CD4-positive, alpha-beta T cell treated with Interleukin-6 at 100 ng/mL for 8 hours (primary cell): ENCODE measurements at regions not wholly inside any gene's neighbourhood (a gene's known extent, or its start where the extent isn't known, plus 50 kb on each side); places are given as distances from the start of the nearest gene placed in this dataset.
"Not testable (repeated sequence)": the region's sequence is repeated elsewhere in the genome, so short reads cannot be mapped to it uniquely, and the experiment has no call there.

ENCODE experiments used
- DNase-seq: peaks from one replicate; pipeline ENCODE4 v3.0.0-alpha.2; 2020; ENCODE audit warnings: mixed read lengths, low spot score

- DNase-seq = no peak
These were observed 104.1 kb upstream of the ZNF462 start for GRCh38 chr9:106758911-106759310.

- DNase-seq = no peak
These were observed 101.5 kb upstream of the ZNF462 start for GRCh38 chr9:106761493-106761892.

- no peak for DNase-seq
These were observed 96.3 kb upstream of the ZNF462 start for GRCh38 chr9:106766616-106767015.

- no peak for DNase-seq
These were observed 93.6 kb upstream of the ZNF462 start for GRCh38 chr9:106769331-106769730.

GRCh38 chr9:106771608-106772007 lies 91.4 kb upstream of the ZNF462 start:
- DNase-seq = no peak

GRCh38 chr9:106772523-106773290 lies 90.3 kb upstream of the ZNF462 start:
- DNase-seq = no peak

- no peak for DNase-seq
These were observed 89.2 kb upstream of the ZNF462 start for GRCh38 chr9:106773750-106774149.

GRCh38 chr9:106775960-106776359 lies 87.0 kb upstream of the ZNF462 start:
- DNase-seq = no peak

- no peak for DNase-seq
These were observed 83.2 kb upstream of the ZNF462 start for GRCh38 chr9:106779796-106780195.

GRCh38 chr9:106783121-106783520 lies 79.8 kb upstream of the ZNF462 start:
- DNase-seq = no peak

GRCh38 chr9:106784076-106784475 lies 78.9 kb upstream of the ZNF462 start:
- no peak for DNase-seq

GRCh38 chr9:106785200-106785599 lies 77.8 kb upstream of the ZNF462 start:
- no peak for DNase-seq

- DNase-seq = not testable (repeated sequence)
These were observed 74.9 kb upstream of the ZNF462 start for GRCh38 chr9:106788021-106788420.

- no peak for DNase-seq
These were observed 67.9 kb upstream of the ZNF462 start for GRCh38 chr9:106795031-106795430.

- DNase-seq = no peak
These were observed 66.2 kb upstream of the ZNF462 start for GRCh38 chr9:106796771-106797170.

GRCh38 chr9:106797299-106797698 lies 65.7 kb upstream of the ZNF462 start:
- no peak for DNase-seq

- DNase-seq = no peak
These were observed 64.8 kb upstream of the ZNF462 start for GRCh38 chr9:106798016-106798799.

GRCh38 chr9:106799152-106799551 lies 63.8 kb upstream of the ZNF462 start:
- no peak for DNase-seq

- DNase-seq = no peak
These were observed 62.2 kb upstream of the ZNF462 start for GRCh38 chr9:106800701-106801270.

GRCh38 chr9:106801816-106802215 lies 61.1 kb upstream of the ZNF462 start:
- DNase-seq = no peak
